LHCN-M2 (cell line): ENCODE measurements at regions not wholly inside any gene's neighbourhood (a gene's known extent, or its start where the extent isn't known, plus 50 kb on each side); places are given as distances from the start of the nearest gene placed in this dataset.
"Not testable (repeated sequence)": the region's sequence is repeated elsewhere in the genome, so short reads cannot be mapped to it uniquely, and the experiment has no call there.

Experiments used
- DNase-seq: peaks from one replicate; pipeline ENCODE4 v3.0.0-alpha.2; 2012; ENCODE audit warnings: low read depth

GRCh38 chr12:54105809-54106208, 52.2 kb downstream of the HOXC4 start:
- DNase-seq, result not testable (repeated sequence)

GRCh38 chr12:54106252-54106651, 52.6 kb downstream of the HOXC4 start:
- DNase-seq, result not testable (repeated sequence)

DNA sequence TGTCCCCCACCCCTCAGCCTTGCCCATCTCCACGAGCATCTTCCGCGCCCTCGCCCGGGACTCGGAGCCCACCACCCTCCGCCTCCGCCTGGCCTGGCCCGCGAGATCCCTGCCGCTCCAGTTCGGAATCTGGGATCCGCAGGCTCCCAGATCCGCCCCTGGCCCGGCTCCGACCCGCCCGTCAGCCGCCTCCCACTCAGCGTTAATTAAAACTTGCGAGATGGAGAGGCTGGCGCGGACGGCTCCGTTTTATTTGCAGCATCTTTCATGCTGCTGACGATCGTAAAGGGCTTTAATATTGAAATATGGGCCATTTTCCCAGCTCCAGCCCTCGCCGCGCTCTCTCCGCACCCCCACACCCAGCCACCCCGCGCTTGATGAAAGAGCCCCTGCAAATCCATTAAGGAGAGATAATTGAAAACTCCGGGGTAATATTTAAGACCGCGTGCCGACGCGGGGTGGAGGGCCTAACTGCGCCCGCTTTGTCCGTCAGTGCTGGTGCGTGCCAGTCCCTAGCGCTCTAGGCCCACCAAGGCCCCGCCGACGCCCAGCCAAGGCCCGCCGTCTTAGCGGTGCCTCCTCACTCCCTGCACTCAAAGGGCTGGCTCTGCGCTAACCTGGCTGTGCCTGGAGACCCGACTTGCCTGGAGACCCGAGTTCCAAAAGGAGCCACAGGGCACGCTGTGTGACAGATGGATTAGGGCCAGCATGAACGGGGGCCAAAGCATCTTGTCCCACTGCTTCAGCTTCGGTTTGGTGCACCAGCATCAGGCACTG, 53.4 kb downstream of the HOXC4 start:
- DNase-seq, result not testable (repeated sequence)

- DNase-seq, result peak; percentile 2
These were observed 58.7 kb downstream of the HOXC4 start for GRCh38 chr12:54112336-54112735.

DNA sequence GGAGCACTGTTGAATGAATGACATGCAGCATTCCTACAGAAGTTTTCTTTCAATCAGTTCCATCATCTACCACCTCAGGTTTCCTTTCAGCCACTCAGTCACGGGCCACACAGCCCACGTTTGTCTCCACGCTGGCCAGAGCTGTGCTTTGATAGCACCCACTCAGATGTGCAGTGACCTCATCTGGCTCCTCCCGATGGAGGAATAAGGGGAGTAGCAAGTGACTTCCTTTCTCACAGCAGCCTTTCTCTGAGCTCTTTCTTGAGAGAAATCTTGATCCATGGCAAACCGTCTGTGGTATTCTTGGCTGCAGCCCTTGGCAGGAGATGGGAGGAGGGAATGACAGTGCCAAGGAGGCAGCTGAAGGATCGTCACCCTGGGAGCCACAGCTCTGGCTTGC, 62.4 kb downstream of the HOXC4 start:
- peak; percentile 34 for DNase-seq

DNA sequence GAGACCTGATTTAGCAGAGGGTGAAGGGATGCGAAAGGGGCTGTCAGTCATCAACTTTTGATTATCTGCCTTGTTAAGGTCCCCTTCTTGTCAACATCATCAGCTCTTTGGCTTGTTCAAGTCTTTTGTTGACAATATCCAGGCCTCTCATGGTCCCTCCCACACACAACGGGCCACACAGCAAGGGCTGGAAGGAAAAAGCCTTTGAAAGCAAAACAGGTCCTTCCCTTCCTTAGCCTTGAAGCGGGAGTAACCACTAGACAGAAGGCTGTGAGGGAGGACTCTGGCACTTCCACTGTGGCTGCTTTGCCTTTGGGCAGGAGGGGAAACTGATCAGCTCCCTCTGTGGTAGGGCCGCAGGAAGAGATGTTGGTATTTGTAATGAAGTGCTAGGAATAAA, 63.8 kb downstream of the HOXC4 start:
- DNase-seq, result not testable (repeated sequence)

- DNase-seq, result not testable (repeated sequence)
These were observed 65.4 kb downstream of the HOXC4 start for GRCh38 chr12:54119082-54119481.

- not testable (repeated sequence) for DNase-seq
These were observed 64.8 kb downstream of the SMUG1 start for GRCh38 chr12:54123981-54124380.

DNA sequence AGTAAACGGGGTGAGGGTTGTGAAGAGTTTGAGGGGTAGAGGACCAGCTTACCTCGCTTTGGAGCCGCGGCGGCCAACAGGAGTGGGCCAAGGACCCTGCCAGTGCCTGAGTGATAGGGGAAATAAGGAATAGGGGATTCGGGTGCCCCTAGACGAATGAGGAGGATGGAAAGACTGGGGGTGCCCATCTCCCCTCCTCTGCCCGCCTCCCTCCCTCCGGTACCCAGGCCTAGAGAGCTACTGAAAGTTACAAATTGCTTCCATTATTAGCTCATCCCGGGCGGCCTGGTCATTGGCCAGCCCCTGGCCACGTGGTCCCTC, 63.1 kb downstream of the SMUG1 start:
- DNase-seq, result not testable (repeated sequence)

GRCh38 chr12:54126029-54126695, 62.6 kb downstream of the SMUG1 start:
- DNase-seq, result peak; percentile 30

- DNase-seq, result peak; percentile 60
These were observed 61.9 kb downstream of the SMUG1 start for GRCh38 chr12:54126696-54127537.

GRCh38 chr12:54127538-54128259, 61.1 kb downstream of the SMUG1 start:
- DNase-seq, result no peak

DNA sequence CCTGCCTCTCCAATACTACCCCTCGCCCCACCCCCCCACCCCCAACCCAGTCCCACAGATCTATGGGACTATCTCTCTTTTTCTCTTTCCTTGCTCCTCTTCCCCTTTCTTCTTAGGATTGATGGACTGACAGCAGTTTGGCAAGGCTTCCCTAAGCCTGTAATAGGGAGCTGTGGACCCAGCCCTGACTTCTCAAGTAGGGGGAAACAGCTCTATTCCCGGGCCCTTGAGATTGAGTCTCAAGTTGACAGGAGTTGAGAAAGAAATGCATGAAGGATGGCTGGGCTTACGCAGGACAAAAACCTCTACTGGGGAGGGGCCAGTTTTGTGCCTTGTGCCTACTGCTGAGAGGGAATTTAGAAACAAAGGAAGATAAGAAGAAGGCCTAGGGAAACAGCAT, 60.4 kb downstream of the SMUG1 start:
- no peak for DNase-seq

GRCh38 chr12:54129028-54129903, 59.5 kb downstream of the SMUG1 start:
- DNase-seq, result no peak
